Retinal pigment epithelial cell (primary cell): ENCODE measurements at regions not wholly inside any gene's neighbourhood (a gene's known extent, or its start where the extent isn't known, plus 50 kb on each side); places are given as distances from the start of the nearest gene placed in this dataset.
"Not testable (repeated sequence)": the region's sequence is repeated elsewhere in the genome, so short reads cannot be mapped to it uniquely, and the experiment has no call there.

Experiments
- DNase-seq: peaks from one replicate; pipeline ENCODE4 v3.0.0-alpha.2; 2010; ENCODE audit warnings: low read depth
- H3K4me3 ChIP-seq: 2 replicates; pipeline ENCODE4 v1.5.1; 2011; ENCODE audit warnings: mild to moderate bottlenecking, low read length, control low read depth, moderate library complexity
- CTCF ChIP-seq: conservative IDR thresholded peaks from 2 replicates; pipeline ENCODE4 v1.5.1; 2011; ENCODE audit warnings: low read depth, low read length, control low read depth, inconsistent platforms

- DNase-seq, result no peak
- no peak overlapping the region for H3K4me3 ChIP-seq
- no peak for TF ChIP-seq CTCF
Observed at GRCh38 chr12:131399000-131399399, 311.9 kb upstream of the SFSWAP start.

DNA sequence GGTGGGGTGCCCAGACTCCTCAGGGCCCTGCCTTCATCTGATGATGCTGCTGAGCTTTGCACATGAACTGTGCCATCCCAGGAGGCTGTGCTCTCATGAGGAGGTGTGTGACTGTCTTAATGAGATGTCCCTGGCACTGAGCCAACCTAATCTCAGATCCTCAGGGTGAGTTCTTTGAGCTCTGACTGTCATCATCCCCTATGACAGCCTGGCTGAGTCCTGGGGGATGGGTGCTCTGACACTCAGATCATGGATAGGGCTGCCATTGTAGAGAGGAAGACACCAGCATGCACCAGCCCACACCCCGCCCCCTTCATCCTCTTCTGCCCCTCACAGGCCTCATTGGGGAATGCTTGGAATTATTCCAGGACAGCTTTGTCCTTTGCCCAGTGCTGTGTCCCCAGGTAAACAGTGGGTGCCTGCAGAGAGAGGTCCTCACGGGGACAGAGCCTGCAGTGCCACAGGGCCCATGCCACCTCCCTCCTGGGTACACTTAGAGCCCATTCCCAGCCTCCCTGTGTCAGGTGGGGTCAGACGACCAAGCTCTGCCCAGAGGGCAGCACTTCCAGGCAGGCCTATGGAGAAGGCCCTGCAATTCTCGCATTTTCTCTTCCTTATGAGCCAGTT, 310.1 kb upstream of the SFSWAP start:
- not testable (repeated sequence) for DNase-seq, H3K4me3 ChIP-seq

DNA sequence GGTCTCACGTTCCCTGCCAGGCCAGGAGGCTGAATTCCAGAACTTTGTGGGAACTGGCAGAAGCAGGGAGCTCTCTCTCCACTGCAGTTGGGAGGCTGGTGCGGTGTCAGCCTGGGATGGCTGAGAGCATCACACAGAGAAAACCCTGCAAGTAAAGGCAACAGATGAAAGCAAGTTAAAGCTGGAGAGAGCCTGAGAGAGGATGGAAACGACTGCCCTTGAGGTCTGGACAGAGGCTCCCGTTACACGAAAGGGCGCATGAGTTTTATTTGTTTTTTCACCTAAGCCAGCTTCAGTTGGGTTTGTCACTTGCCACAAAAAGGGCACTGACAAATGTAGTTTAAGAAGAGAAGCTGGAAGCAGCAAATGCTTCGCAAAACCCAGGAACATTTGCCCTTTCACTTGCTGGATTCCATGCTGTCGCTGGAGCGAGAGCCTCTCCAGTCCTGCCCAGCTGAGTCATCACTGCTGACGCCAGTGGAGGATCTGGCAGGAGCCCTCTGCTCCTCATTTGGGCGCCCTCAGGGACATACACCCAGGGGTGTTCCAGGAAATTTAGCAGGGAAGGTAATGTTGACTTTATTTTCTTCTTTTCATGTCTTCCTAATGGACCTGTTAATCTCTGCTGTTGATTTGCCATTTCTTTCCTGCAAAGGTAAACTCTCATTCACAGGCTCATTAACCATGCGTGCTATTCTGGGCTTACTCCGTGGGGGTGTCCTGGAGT, 308.8 kb upstream of the SFSWAP start:
- not testable (repeated sequence) for H3K4me3 ChIP-seq, DNase-seq

- no peak for TF ChIP-seq CTCF
- DNase-seq, result no peak
- no peak overlapping the region for H3K4me3 ChIP-seq
Observed at GRCh38 chr12:131402781-131403396, 308.0 kb upstream of the SFSWAP start.

GRCh38 chr12:131403676-131404075, 307.2 kb upstream of the SFSWAP start:
- H3K4me3 ChIP-seq, result no peak overlapping the region
- DNase-seq, result no peak
- TF ChIP-seq CTCF, result no peak

- H3K4me3 ChIP-seq, result no peak overlapping the region
- DNase-seq, result no peak
- TF ChIP-seq CTCF, result no peak
Observed at GRCh38 chr12:131404705-131405104, 306.2 kb upstream of the SFSWAP start.

DNA sequence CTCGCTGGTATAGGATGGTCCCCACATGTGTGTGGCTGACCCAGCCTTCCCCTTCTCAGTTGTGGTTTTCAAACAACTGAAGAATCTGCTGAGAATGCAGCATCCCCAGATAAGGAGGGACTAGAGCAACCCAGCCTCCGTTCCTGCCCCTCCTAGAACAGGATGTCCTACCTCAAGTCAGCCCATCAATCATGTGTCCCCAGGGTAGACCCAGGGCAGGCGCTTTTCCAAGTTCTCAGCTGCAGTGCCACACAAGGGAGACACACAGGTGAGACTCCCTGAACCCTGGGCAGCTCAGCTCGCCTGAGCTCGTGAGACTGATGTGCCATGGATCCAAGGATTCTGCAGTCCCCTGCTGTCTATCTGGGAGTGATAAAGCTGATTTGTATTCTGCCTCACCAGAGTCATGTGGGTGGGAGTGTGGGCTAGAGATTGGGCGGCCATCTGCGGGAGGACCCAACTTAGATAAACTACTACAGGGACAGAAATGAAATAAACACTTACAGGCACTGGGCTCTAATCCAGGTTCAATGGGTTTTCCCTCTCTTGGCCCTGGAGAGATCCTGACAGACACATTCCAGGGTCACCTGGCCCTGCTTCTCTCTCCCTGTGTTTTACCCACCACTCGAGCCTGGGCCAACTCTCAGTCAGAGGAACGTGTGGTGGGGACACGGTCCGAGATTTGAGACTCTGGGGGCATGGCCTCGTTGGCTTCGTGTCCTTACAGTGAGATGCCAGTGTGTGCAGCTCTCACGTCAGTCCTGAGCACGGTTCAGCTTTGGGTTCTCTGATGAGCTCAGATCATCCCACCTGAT, 303.5 kb upstream of the SFSWAP start:
- no peak for TF ChIP-seq CTCF
- no peak for DNase-seq
- no peak overlapping the region for H3K4me3 ChIP-seq
